A673 (cell line): ENCODE measurements at regions not wholly inside any gene's neighbourhood (a gene's known extent, or its start where the extent isn't known, plus 50 kb on each side); places are given as distances from the start of the nearest gene placed in this dataset.

Source experiments
- CTCF ChIP-seq: fragments of 300-800, 200-600 bp; sonication (generic); conservative IDR thresholded peaks from 2 replicates; pipeline ENCODE4 v1.5.1; 2017; ENCODE audit warnings: low read depth, mild to moderate bottlenecking, antibody characterized with exemption, low read length, moderate library complexity, mixed read lengths
- EZH2 ChIP-seq: fragments of 200-600 bp; sonication (generic); IDR thresholded peaks from 2 replicates; pipeline ENCODE4 v1.6.1; 2017; ENCODE audit warnings: borderline replicate concordance, low read depth, mild to moderate bottlenecking, mixed read lengths, antibody characterized with exemption, low read length; ENCODE audit not compliant: poor library complexity, severe bottlenecking

- no peak for TF ChIP-seq CTCF
- no peak for TF ChIP-seq EZH2
Observed at GRCh38 chr3:25171897-25172296, 256.2 kb upstream of the RARB start.
